ENCODE measurements at regions not wholly inside any gene's neighbourhood (a gene's known extent, or its start where the extent isn't known, plus 50 kb on each side); places are given as distances from the start of the nearest gene placed in this dataset.

DNA sequence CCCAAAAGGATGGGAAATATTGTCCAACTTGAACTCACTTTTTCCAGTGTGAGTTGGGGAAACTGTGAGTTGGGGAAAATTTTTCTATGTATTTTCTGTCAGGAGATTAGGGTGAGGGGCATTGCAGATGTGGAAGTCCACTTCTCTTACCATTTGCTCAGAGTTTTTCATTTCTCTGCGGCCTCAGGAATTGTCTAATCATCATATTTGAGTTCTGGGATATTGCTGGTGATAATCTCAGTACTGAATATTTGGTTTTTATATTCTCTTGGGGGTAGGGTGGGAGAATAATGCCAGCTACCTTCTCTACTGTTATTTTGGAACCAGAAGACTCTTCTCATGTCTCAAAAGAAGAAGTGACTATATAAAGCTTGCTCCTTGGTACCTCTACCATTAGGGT lies 141.3 kb upstream of the SLC13A1 start:
- TF ChIP-seq, protein P1, sequence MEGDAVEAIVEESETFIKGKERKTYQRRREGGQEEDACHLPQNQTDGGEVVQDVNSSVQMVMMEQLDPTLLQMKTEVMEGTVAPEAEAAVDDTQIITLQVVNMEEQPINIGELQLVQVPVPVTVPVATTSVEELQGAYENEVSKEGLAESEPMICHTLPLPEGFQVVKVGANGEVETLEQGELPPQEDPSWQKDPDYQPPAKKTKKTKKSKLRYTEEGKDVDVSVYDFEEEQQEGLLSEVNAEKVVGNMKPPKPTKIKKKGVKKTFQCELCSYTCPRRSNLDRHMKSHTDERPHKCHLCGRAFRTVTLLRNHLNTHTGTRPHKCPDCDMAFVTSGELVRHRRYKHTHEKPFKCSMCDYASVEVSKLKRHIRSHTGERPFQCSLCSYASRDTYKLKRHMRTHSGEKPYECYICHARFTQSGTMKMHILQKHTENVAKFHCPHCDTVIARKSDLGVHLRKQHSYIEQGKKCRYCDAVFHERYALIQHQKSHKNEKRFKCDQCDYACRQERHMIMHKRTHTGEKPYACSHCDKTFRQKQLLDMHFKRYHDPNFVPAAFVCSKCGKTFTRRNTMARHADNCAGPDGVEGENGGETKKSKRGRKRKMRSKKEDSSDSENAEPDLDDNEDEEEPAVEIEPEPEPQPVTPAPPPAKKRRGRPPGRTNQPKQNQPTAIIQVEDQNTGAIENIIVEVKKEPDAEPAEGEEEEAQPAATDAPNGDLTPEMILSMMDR (conservative IDR thresholded peaks at IDR 0.05 in 1 of 2, IDR thresholded peaks at IDR 0.05 in 1 of 2; ENCODE audit: low read depth in 1 of 2, low read length in 2 of 2), result no peak
- no peak for TF ChIP-seq EZH2 (IDR thresholded peaks at IDR 0.05; ENCODE audit: low read length, missing control alignments)

Measured in fibroblast of lung (primary cell).